A673 (cell line): ENCODE measurements at regions not wholly inside any gene's neighbourhood (a gene's known extent, or its start where the extent isn't known, plus 50 kb on each side); places are given as distances from the start of the nearest gene placed in this dataset.

ENCODE experiments used
- BruUV-seq: library from RNA; stranded (reverse); fragments of 400-500 nt; replicated peaks from 2 replicates; lab custom pipeline; 2021; lab: Mats Ljungman, UMichigan
- CTCF ChIA-PET: fragments of 300-600 bp; sonication (Branson Sonifier 250); formaldehyde crosslinking; loops from one replicate; lab custom pipeline; 2022; ENCODE audit warnings: antibody characterized with exemption; lab: Charles Lee
- POLR2A ChIA-PET: fragments of 300-600 bp; sonication (Branson Sonifier 250); formaldehyde crosslinking; loops from one replicate; lab custom pipeline; 2022; ENCODE audit warnings: antibody characterized with exemption; ENCODE audit not compliant: low non-redundant PET; lab: Charles Lee
- DNase-seq: peaks from one replicate; pipeline ENCODE4 v3.0.0-alpha.2; 2015; ENCODE audit warnings: low spot score
- H3K27ac ChIP-seq: fragments of 200-600 bp; sonication (generic); 2 replicates; pipeline ENCODE4 v1.5.1; 2016; ENCODE audit warnings: mixed run types, low read depth, mild to moderate bottlenecking, mixed read lengths, antibody characterized with exemption, low read length; ENCODE audit not compliant: poor library complexity, severe bottlenecking
- H3K27me3 ChIP-seq: fragments of 200-600 bp; sonication (generic); replicated peaks from 2 replicates; pipeline ENCODE4 v1.6.1; 2017; ENCODE audit warnings: mixed run types, low read depth, mild to moderate bottlenecking, mixed read lengths, antibody characterized with exemption, low read length; ENCODE audit not compliant: insufficient read depth, poor library complexity
- H3K36me3 ChIP-seq: fragments of 200-600 bp; sonication (generic); 2 replicates; pipeline ENCODE4 v1.6.1; 2016; ENCODE audit warnings: mixed run types, mild to moderate bottlenecking, mixed read lengths, antibody characterized with exemption, low read length; ENCODE audit not compliant: insufficient read depth, poor library complexity, severe bottlenecking
- H3K4me1 ChIP-seq: fragments of 200-600 bp; sonication (generic); 2 replicates; pipeline ENCODE4 v1.6.1; 2017; ENCODE audit warnings: mixed run types, mild to moderate bottlenecking, mixed read lengths, antibody characterized with exemption, low read length; ENCODE audit not compliant: insufficient read depth, poor library complexity, severe bottlenecking
- H3K4me3 ChIP-seq: fragments of 200-600 bp; sonication (generic); 2 replicates; pipeline ENCODE4 v1.5.1; 2016; ENCODE audit warnings: low read depth, mixed run types, mild to moderate bottlenecking, mixed read lengths, low read length; ENCODE audit not compliant: poor library complexity, severe bottlenecking
- H3K9me3 ChIP-seq: fragments of 200-600 bp; sonication (generic); 2 replicates; pipeline ENCODE4 v1.6.1; 2016; ENCODE audit warnings: mixed run types, low read depth, mild to moderate bottlenecking, mixed read lengths, antibody characterized with exemption, low read length; ENCODE audit not compliant: poor library complexity, severe bottlenecking
- EZH2 ChIP-seq: fragments of 200-600 bp; sonication (generic); IDR thresholded peaks from 2 replicates; pipeline ENCODE4 v1.6.1; 2017; ENCODE audit warnings: borderline replicate concordance, low read depth, mild to moderate bottlenecking, mixed read lengths, antibody characterized with exemption, low read length; ENCODE audit not compliant: poor library complexity, severe bottlenecking
- intact Hi-C: fragments of 100-400 bp; cut with micrococcal nuclease; formaldehyde crosslinking; loops from one replicate; pipeline ENCODE4 v1.10.0; 2022; ENCODE audit not compliant: unreplicated experiment
- TF ChIP-seq, protein P1 (sequence below): fragments of 300-800, 200-600 bp; sonication (generic); conservative IDR thresholded peaks from 2 replicates; pipeline ENCODE4 v1.5.1; 2017; ENCODE audit warnings: low read depth, mild to moderate bottlenecking, antibody characterized with exemption, low read length, moderate library complexity, mixed read lengths

DNA sequence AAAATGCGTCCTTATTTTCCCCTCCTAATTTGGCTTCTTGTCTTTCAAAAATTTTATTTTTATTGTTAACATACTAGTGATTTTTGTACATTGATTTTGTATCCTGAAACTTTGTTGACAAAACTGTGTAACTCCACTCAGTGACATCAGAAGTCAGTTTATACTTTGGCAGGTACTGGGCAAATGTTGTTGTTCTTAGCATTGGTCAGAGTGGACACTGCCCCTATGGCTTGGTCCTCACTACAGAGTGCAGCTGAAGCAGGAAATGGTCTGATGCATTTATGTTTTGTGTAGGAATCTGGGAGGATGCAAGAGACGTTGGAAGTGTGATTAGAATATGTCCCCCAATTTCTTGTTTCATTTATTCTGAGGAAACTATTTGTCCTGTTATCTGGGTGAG lies 205.5 kb upstream of the CENPE start:
- POLR2A ChIA-PET, result no interaction called here
- peaks cover 56% of the 10 kb centered on the region for H3K27me3 ChIP-seq

DNA sequence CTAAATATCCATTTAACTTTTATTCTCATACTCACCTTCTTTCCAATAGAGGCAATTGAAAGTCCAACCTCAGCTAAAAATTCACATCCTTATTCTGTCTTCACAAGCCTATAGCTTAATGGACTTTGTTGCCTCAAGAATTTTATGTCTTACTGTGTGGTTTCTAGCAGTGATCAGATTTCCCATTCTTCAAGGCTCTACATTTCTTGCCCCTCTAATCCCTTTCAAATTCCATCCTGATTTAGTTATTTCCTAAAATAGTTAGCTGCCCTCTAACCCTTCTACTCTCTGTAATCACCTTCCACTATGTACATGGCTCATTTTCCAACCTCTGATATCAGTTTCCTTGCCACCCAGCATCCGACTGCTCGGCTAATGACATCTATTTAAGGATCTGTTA lies 204.1 kb upstream of the CENPE start:
- Histone ChIP-seq H3K27ac (no peak overlapping the region), H3K36me3 (no peaks in the 10 kb centered on the region), H3K4me3 (no peak overlapping the region), H3K4me1 (no peaks in the 10 kb centered on the region), H3K27me3 (peaks cover 46% of the 10 kb centered on the region), H3K9me3 (no peaks in the 10 kb centered on the region)
- intact Hi-C loops, result no loop called here
- CTCF ChIA-PET, result no interaction called here
- POLR2A ChIA-PET, result no interaction called here
- TF ChIP-seq, protein P1, sequence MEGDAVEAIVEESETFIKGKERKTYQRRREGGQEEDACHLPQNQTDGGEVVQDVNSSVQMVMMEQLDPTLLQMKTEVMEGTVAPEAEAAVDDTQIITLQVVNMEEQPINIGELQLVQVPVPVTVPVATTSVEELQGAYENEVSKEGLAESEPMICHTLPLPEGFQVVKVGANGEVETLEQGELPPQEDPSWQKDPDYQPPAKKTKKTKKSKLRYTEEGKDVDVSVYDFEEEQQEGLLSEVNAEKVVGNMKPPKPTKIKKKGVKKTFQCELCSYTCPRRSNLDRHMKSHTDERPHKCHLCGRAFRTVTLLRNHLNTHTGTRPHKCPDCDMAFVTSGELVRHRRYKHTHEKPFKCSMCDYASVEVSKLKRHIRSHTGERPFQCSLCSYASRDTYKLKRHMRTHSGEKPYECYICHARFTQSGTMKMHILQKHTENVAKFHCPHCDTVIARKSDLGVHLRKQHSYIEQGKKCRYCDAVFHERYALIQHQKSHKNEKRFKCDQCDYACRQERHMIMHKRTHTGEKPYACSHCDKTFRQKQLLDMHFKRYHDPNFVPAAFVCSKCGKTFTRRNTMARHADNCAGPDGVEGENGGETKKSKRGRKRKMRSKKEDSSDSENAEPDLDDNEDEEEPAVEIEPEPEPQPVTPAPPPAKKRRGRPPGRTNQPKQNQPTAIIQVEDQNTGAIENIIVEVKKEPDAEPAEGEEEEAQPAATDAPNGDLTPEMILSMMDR, result no peak
- no peak for TF ChIP-seq EZH2
- no TSS peak for BruUV-seq
- DNase-seq, result no peak

More for the DNA sequence above, 205.5 kb upstream of the CENPE start:
- TF ChIP-seq EZH2, result no peak
- TF ChIP-seq, protein P1, result no peak
- H3K27ac ChIP-seq, result no peak overlapping the region
- no peaks in the 10 kb centered on the region for H3K9me3 ChIP-seq
- no peak for DNase-seq
- intact Hi-C loops, result no loop called here
- no peaks in the 10 kb centered on the region for H3K4me1 ChIP-seq
- BruUV-seq, result no TSS peak
- no peaks in the 10 kb centered on the region for H3K36me3 ChIP-seq
- CTCF ChIA-PET, result no interaction called here
- H3K4me3 ChIP-seq, result no peak overlapping the region

DNA sequence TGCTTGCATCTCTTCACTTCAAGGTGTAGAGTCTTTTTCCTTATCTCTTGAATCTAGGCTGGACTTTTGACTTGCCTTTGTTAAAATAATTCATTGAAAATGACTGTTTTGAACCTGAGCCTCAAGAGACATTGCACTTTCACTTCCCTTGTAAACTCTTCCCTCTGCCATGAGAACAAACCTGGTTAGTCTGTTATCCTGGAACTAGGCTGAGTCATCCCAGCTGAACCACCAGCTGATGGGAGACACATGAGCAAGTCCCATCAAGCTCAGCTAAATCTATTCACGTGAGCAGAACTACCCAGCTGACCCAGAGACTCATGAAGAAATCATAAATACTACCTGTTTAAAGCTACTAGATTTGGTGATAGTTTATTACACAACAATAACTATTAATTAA lies 202.3 kb upstream of the CENPE start:
- no peak for TF ChIP-seq EZH2
- TF ChIP-seq, protein P1, result no peak
- Histone ChIP-seq H3K4me3 (no peak overlapping the region), H3K27ac (no peak overlapping the region), H3K4me1 (no peaks in the 10 kb centered on the region), H3K36me3 (no peaks in the 10 kb centered on the region), H3K9me3 (no peaks in the 10 kb centered on the region), H3K27me3 (peaks cover 40% of the 10 kb centered on the region)
- CTCF ChIA-PET, result no interaction called here
- BruUV-seq, result no TSS peak
- POLR2A ChIA-PET, result no interaction called here
- DNase-seq, result no peak
- intact Hi-C loops, result no loop called here
